ENCODE measurements at regions not wholly inside any gene's neighbourhood (a gene's known extent, or its start where the extent isn't known, plus 50 kb on each side); places are given as distances from the start of the nearest gene placed in this dataset.
A peak's percentile ranks its signal among the peaks of the same experiment; 100 is the strongest.

DNA sequence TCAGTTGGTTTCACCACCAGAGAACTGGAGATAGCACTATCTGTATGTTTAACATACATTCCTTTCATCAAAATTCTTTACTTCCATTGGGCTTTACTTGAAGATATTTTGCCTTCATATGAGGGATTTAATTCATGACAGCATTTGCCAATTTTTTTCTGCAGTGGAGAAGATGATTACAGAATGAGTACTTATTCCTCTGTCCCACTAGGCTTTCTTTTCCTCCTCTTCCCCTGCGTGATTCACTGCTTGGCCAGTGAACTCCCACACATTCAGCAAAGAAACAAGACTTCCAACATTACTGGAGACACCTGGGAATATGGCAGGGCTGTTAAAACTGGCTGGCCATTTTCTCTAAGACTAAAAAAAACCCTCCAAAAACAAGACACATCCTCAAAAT lies 425.8 kb upstream of the KCNH7 start:
- no peak for DNase-seq

DNA sequence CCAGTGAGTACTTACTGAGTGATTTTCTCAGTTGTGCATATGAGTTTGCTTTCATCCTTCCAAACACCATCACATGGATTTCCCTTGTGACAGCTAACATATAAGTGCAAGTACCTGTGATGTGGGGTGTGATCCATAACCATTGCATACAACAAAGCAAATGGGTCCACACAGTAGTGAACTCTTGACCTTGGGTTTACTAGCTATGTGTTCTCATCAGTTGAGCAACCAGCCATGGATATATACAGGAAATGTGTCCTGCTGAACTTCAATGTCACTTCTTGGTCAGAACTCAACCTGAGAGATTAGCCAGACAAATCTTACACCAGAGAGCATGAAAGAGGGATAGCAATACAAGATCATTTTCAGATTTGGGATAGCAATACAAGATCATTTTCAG lies 420.9 kb upstream of the KCNH7 start:
- no peak for DNase-seq

DNA sequence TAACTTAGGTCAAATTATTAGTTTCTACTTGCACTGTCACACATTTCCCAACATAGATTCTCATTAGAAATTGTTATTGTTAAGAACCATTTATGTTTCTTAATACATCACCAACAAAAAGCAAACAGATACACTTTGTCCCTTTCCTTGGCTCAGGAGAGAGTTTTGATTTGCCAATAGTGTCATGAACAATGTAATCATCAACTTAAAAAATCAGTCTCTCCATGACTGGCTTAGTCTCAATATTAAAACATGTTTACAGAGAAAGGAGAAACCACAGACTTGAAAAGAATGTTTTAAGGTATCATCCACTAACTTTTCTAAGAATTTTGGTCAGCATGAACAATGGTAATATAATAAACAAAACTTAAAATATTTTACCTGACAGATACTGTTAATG lies 416.5 kb upstream of the KCNH7 start:
- DNase-seq: no peak

DNA sequence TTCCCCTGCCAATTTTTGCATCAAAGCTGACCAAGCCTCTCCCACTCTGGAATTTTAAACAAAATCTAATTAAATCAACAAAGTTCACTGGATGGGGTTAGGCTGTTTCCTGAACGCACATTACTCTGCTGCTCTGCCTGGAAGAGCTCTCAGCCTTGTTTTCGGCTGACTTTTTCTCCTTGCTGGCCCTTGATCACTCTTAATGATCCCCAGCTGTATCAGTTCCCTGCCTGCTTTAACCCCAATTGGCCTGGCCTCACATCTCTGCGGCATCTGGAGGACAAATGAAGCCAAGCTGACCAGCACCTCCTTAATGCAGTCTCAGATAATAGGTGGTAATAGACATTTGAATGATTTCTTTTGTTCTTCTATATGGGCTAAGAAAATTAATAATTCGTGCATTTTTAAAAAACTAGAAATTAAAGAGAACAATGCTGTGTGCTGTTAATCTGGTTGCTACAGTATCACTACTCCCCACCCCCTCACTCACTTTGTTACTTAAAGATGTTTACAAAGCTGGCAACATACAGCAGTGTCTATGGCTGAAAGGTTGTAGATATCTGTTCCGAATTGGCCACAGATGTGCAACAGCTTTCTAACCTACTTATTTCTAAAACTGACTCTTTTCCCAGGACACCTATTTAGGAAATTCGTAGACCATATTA lies 415.2 kb upstream of the KCNH7 start:
- DNase-seq: peak; percentile 35

DNA sequence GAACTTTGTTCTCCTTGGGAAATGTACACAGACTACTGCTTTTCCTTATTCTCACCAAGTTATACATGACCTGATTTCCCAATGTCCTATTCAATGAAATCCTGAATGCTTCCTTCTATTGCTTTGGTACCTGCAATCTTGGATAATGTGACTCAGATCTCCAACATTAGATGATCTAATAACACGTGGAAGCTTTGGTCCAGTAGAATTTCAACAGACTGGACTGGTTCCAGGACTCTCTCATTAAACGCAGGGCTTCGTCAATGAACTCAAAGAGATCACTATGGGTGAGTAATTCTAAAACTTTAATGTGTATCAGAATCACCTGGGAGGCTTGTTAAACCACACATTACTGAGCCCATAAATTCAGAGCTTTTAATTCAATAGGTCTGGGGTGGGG lies 413.6 kb upstream of the KCNH7 start:
- no peak for DNase-seq

DNA sequence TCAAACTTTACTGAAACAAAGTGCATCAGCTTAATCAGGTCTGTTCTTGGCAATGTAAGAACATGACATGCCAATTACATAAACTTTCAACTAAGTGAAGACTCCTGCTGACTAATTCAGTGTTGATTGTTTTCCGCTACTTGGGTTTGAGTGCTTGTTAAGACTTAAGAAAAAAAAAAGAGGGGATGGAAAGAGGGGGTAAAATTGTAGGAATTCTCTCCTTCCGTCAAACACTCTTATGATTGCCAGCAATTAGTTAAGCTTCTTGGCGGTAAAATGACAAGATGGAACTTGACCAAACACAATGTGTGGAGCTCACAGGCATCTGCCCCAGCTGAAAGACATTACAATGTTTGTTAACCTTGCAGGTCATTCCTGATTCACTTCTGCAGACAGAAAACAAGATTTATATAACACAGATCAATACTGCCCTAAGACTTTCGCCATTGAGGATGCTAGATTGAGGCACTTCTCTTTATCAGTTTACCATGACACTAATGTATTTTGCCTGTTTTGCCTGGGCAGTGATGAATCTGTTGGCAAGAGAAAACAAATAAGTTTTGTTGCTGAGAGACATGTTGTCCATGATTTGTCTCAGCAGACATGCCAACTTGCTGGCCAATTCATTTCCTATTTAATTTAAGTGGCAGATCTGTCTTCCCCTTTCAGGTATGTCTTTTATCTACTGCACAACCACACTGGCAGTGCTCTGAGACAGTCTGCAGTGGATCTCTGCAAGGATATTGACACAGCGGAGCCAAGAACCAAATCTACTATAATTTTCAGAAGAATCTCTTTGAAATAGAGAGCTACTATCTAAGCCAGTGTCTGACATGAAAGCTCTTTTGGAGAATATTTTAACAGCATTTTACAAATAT lies 410.0 kb upstream of the KCNH7 start:
- DNase-seq: peak; percentile 85

DNA sequence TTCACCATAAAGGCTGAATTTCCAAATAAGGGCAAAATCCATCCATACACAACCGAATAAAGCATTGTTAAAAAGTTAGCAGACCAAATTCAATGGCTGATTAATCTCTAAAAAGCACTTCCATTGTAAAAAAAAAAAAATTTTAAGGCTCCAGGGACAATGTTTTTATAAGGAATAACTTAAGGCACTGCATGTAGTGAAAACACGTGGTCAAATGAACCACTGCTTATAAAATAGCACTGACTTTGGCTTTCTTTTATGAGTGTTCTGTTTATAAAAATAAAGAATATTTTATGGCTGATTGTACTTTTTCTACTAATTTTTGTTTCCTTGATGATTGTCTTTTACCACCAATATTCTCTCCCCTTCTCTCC lies 409.3 kb upstream of the KCNH7 start:
- no peak for DNase-seq

DNA sequence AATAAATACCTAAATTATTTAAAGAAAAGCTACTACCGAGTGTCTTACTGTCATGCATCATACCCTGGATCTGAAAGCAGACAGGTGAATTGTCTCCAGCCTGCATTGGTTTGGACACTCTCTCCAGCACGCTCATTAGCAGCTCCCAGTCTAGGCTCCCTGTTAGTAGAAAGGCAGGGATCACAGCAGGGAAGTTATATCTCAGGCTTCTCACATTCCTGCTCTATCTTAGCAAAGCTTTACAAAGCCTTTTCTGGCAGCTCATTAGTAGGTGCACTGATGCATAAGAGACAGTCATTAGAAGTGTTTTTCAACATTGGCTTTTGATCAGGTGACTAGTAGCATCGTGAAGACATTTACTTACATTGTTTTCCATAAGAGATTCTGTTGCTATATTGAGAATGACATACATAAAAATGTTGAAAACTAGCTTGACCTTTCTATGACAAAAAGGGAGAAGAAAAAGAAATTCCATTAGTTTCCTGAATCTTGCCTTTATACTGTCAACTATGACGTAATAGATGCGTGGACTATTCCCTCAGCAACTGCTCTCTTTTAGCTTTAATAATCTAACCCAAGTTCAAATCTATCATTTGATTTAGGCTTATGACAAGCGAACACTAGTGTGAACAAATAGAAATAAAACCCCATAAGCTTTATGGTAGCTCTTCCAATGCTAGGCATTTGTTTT lies 408.7 kb upstream of the KCNH7 start:
- peak; percentile 93 for DNase-seq

DNA sequence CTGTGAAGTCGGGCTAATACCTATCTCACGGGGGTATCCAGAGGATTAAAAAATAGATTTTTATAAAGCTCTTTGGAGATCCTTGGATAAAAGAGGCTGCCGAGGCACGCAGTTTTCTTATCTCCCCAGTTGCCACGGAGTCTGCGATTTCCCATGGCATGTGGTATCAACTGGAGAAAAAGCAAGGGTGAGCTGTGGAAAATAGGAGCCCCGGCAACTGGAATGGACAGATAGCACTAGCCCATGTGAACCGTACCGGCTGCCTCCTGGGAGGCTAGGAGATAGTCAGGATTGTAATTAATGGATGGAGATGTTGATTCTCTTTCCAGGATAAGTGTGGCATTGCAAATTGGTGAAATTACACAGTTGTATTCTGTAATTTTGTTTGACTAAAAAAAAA lies 407.6 kb upstream of the KCNH7 start:
- peak; percentile 32 for DNase-seq

DNA sequence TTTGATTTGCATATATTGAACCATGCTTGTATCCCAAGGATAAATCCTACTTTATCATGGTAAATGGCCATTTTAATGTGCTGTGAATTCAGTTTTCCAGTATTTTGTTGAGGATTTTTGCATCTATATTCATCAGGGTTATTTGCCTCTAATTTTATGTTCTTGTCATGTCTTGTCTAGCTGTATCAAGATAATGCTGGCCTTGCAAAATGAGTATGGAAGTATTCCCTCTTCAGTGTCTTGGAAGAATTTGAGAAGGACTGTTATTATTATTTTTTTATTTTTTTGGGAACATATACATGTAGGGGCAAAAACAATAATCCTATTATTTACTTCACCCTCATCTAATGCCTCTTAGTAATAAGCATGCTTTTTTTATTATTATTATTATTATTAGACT lies 398.0 kb upstream of the KCNH7 start:
- no peak for DNase-seq

DNA sequence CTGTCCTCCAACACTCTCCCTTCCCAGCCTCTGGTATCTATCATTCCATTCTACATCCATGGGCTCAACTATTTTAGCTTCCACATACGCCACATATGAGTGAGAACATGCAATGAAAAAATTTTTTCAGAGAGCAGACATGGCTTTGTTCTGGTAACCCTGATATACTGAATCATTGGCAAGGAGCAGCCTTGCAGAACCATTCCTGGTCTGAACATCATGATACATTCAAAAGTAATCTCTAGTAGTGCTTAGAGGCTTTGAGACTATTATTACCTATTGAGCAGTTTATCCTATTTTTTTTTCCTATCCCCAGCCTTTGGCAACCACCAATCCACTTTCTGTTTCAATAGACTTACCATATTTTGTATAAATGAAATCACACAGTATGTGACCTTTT lies 393.1 kb upstream of the KCNH7 start:
- DNase-seq: no peak

DNA sequence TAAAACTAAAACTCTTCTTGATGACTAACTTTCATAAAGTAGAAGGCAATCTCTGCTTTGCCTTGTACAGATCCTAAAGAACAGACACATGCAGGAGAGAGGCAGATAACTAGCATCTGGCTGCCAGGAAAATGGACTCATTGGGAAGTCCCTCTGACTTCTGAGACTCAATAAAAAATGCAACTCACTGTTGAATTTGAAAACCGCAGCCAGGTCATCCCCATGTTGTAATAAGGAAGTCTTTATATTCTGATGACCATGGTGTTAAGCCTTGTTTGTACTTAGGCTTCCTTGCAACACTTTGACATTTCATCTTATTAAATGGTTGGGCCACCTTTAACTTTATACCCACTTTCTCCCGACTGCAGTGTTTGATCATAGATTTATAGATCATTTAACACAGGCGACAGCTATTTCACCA lies 375.1 kb upstream of the KCNH7 start:
- DNase-seq: no peak

DNA sequence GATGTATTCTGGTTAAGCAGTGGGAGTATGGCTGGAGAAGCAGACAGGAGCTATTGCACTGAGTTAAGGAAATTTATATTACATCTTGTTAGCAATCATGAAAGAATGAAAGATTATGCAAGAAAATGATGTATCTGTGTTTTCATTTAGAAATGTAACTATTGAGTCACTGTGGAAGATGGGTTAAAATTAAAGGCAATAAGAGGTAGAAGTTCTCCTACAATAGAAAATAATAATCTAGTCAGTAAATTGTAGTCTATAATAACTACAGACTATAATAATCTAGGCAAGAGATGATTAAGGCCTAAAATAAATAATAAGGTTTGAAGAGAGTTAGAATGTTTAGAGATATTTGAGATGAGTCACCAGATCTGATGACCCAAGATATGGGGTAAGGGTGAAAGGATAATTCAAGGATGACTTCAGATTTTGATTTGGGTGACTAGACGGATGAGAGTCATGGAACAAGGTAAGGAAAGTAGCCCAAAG lies 371.9 kb upstream of the KCNH7 start:
- no peak for DNase-seq

DNA sequence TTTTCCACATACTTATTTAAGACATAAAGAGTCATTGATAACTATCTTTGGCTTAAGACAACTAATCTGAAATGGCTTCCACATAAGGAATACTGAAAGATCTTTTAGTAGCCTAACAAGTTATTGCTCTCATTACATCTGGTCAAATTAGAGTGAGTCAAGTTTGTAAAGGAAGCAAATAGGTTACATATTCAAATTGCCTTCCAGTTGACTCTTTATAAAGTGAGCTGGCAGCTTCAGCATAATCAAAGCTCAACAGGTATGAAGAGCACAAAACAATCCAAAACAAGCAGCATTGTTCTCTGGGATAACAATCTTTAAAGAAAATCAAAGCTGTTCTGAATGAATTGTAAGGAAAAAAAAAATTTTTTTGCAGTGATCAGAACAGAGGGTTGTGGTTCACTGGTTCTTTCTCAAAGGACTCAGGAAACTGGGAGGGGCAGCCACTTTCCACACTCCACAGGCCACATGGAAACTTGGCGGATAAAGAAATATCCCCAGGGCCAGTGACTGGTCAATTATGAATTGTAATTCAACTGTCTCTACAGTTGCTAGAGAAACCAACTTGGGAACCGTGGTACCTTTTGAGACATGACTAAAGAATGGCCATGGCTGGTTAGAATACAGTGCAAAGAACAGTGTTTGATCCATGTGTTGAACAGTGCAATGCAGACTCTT lies 369.3 kb upstream of the KCNH7 start:
- DNase-seq: no peak

DNA sequence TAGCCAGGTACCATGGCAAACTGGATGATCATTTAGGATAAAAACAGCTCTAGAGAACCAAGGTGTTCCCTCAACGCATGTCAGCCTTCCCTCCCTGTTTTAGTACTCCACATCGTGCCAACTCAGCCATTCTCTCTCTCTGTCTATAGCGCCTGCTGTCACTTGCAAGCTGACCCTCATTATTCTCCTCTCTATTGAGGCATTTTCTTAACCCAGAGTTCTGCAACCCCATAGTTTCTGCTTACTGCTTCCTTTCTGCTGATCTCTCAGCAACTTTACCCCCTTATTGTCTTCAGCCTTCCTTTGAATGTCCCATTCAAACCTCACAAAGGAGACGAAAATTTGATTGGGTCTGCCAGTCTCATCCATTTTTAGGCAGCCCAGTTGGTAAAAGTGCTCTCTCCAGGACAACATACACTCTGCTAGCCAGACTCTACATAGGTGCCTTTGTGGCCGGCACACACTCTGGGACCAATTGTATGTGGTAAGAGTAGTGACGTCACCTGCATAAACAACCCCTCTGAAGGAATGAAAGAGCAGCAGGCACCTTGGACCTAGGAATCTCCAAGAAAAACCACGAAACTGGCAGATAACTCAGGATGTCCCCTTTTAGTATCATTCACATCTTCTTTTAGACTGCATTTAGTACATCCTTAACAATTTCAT lies 367.2 kb upstream of the KCNH7 start:
- no peak for DNase-seq

DNA sequence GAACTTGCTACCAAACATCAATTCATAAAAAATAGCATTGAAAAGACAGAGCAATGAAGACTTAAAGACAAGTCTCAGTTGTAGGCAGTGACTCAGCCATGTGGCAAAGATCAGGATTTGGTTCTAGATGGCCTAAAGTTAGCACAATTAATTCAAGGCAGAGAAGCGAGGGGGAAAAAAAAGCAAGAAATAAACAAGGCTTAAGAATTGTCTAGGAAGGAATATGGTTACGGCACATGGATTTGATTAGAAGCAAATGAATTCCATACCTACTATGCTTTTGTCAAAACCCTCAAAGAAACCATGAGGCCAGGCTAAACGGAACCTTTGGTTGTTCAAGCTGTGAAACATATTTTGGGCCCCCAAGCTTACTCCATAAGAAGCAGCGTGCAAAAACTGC lies 362.2 kb upstream of the KCNH7 start:
- no peak for DNase-seq

DNA sequence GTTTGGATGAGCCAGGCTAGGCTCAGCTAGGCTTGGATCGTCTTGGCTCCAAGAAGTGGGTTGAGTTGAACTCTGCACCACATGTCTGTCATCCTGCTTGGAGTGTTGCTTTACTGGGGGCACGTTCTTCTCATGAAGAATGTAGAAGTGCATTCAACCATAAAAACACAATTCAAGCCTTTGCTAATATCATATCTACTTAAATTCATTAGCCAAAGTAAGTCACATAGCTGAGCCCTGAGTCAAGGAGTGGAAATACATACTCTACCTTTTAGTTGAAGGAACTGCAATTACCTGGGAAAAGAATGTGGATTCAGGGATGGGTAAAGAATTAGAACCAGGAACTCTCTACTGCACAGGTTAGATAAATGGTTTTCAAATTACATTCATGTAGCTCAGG lies 360.4 kb upstream of the KCNH7 start:
- DNase-seq: no peak

DNA sequence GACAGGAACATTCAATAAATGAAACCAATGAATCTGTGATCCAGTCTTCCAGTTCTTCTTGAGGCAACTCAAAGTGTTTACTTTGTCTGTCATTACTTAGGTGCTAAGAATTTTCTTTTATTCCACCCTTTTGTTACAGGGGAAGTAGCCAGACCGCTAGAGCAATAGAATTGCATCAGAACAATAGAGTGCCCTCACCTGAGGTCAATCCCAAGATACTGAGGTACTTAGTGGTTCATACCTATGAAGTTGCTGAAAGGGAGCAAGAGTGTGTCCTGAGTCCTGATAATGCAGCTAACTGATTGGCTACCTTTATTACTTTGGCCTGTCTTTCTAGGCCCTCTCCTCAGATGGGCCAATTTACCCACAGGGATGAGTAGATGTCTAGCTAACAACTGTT lies 359.4 kb upstream of the KCNH7 start:
- DNase-seq: no peak

DNA sequence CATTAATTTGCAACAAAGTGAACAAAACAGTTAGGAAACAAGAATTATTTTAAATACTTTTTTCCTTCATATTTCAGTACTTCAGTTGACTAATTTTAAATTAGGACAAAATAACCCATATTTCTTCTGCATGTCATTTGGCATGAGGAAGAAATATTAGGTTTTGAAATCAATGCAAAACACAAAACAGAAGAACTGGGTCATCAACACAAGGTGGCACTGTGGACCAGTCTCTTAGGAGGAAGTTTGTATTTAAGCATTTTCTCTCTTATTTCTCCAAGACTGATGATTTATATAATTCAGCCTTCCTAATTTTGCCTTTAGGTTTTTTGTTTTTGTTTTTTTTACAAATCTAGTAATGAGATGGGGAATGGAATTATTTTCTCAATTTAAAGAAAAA lies 352.8 kb upstream of the KCNH7 start:
- peak; percentile 76 for DNase-seq

DNA sequence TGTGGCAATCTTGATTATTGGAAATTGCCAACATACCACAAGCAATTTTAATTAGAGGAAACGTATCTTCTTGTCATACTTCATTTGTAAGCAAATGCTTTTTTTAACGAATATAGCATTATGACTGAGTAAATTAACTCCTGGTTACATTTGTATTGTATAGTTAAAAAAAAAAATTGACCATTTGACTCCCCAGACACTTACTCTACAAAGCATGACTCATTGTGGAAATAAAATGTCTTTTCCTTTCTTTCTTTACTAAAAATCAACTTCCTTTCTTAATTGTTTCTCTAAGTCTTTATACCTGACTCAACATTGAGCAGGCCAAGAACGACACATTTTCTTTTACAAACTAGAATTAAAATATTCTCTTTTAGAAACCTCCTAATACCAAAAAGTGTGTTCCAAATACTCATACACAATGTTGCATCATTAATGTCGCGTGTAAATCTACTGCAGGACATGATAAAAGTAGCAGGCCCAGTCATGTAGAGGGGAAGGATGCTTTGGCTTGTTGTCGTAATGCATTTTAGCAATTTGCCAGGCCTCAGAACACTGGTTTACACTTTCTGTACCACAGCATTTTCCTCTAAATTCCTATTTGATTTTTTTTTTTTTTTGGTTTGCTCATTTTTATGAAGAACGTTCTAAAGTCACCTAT lies 349.6 kb upstream of the KCNH7 start:
- no peak for DNase-seq

DNA sequence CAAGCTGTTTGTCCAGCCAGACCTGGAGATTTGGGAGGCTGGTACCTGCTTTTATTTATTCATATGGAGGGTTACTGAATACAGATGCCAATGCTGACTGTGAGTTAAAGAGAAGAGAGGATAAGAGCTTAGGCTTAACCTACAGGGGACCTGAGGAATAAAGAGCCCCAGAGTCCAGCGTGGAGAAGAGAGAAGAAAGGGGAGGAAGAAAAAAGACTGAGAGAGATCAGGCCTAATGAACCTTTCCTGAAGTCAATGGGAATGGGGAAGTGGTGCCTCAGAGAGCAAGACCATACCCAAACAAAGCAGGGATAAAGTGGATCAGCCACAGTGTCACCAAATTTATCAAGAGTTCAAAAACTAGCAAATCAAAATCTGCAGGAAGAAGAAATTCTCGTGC lies 348.6 kb upstream of the KCNH7 start:
- DNase-seq: no peak

DNA sequence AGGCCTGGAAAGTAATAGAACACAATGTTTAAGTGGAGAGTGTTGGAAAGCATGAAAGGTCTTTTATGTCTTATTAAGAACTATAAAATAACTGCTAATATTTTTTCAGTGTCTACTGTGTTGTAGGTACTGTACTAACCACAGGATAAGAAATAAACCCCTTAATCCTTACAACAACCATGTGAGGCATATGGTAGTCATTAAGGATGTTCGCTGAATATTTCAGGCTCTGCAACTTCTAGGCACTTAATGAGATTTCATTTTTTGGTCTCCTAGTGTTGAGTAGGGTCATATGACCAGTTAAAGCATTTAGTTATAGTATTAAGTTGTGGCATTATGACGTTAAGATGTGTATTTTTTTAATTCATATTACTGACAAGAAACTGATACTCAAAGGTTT lies 346.6 kb upstream of the KCNH7 start:
- no peak for DNase-seq
